Astrocyte of the spinal cord (primary cell): ENCODE measurements at regions not wholly inside any gene's neighbourhood (a gene's known extent, or its start where the extent isn't known, plus 50 kb on each side); places are given as distances from the start of the nearest gene placed in this dataset.
A peak's percentile ranks its signal among the peaks of the same experiment; 100 is the strongest.

Experiments used
- DNase-seq: peaks from one replicate; pipeline ENCODE4 v3.0.0; 2011; ENCODE audit warnings: low read depth, low spot score
- H3K4me3 ChIP-seq: 2 replicates; pipeline ENCODE4 v1.5.1; 2011; ENCODE audit warnings: low read depth, mild to moderate bottlenecking, low read length, moderate library complexity
- in situ Hi-C: cut with HindIII; loops from 2 replicates; pipeline ENCODE4 v1.10.0; 2017; ENCODE audit warnings: low sequenced_read_pairs
- TF ChIP-seq, protein P1 (sequence below): IDR thresholded peaks from 2 replicates; pipeline ENCODE4 v1.5.1; 2012; ENCODE audit warnings: low read depth, mild to moderate bottlenecking, low read length, inconsistent platforms

DNA sequence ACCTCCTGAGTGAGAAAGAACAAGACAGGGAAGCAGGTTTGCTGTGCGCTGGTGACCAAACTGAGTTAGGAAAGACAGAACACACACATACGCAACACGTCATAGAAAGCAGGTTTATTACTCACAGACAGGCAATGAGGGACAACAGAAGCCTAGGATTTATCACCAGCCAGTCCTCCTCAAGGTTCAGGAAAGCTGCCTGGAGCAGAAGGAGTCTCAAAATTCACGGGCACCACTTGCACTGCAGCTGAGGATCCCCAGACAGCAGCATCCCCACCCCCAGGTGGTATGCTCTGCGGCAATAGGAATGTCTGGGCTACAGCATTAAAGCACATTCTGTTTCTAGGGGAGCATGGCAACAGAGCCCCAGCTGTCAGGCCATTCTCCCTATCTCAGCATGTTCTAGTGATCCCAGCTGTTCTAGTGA is 284.4 kb upstream of the RGPD4 start:
- TF ChIP-seq, protein P1, sequence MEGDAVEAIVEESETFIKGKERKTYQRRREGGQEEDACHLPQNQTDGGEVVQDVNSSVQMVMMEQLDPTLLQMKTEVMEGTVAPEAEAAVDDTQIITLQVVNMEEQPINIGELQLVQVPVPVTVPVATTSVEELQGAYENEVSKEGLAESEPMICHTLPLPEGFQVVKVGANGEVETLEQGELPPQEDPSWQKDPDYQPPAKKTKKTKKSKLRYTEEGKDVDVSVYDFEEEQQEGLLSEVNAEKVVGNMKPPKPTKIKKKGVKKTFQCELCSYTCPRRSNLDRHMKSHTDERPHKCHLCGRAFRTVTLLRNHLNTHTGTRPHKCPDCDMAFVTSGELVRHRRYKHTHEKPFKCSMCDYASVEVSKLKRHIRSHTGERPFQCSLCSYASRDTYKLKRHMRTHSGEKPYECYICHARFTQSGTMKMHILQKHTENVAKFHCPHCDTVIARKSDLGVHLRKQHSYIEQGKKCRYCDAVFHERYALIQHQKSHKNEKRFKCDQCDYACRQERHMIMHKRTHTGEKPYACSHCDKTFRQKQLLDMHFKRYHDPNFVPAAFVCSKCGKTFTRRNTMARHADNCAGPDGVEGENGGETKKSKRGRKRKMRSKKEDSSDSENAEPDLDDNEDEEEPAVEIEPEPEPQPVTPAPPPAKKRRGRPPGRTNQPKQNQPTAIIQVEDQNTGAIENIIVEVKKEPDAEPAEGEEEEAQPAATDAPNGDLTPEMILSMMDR: no peak
- in situ Hi-C loops: no loop called here
- H3K4me3 ChIP-seq: no peak overlapping the region
- peak; percentile 3 for DNase-seq

GRCh38 chr2:107543793-107544192 is 282.9 kb upstream of the RGPD4 start:
- no peak overlapping the region for H3K4me3 ChIP-seq
- no peak for DNase-seq
- TF ChIP-seq, protein P1: no peak
- in situ Hi-C loops: no loop called here

DNA sequence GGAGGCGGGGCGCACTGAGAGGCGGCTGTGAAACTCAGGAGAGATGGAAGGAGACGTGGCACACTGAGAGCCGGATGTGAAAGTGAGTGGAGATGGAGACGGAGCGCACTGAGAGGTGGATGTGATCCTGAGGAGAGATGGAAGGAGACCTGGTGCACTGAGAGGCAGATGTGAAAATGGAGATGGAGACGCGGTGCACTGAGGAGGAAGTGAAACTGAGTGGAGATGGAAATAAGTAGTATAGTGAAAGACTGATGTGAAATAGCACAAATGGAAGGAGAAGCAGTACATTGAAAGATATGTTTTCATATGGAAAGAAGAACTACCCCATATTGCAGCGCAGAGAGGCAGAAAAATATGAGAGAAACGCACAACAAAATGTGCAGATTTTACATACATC is 281.6 kb upstream of the RGPD4 start:
- in situ Hi-C loops: no loop called here
- no peak for DNase-seq
- no peak overlapping the region for H3K4me3 ChIP-seq
- TF ChIP-seq, protein P1: no peak

GRCh38 chr2:107545851-107546250 is 280.8 kb upstream of the RGPD4 start:
- TF ChIP-seq, protein P1: no peak
- in situ Hi-C loops: no loop called here
- DNase-seq: no peak

GRCh38 chr2:107548216-107548615 is 278.5 kb upstream of the RGPD4 start:
- DNase-seq: no peak
- TF ChIP-seq, protein P1: no peak
- no peak overlapping the region for H3K4me3 ChIP-seq
- in situ Hi-C loops: no loop called here

More at GRCh38 chr2:107545851-107546250, 280.8 kb upstream of the RGPD4 start:
- no peak overlapping the region for H3K4me3 ChIP-seq

DNA sequence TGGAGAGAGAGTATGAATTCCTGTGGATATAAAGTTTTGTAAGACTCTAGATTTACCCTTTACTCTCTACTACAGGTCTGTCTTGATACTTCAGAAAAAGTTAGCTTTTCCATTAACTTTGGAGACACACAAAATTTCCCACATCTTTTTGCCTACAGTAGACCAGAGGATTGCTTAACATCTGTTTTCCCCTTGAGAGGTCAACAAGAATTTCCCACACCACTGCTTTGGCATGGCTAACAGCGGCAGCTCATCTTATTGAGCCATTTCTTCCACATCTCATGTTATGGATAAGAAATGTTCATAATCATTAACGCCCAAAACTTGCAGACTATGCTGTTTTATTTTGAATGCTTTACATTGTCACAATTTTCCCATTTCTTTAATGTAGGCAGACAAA is 273.6 kb upstream of the RGPD4 start:
- no peak overlapping the region for H3K4me3 ChIP-seq
- in situ Hi-C loops: no loop called here
- TF ChIP-seq, protein P1: no peak
- DNase-seq: no peak

DNA sequence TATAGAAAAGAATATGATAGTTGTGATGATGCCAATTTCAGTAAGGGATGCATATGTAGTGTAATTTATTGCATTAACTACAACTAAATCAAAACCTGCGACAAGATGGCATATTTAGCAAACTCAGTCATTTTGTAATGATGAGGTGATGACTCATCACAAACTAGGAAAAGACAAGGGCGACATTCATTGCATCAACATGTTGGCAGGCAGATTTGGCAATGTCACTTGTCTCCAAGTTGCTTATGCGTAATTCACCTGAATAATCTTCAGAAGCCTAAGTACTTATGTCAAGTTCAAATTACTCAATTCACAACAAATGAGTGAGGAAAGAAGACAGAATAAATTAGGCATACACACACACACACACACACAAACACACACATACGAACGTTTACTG is 273.2 kb upstream of the RGPD4 start:
- H3K4me3 ChIP-seq: no peak overlapping the region
- TF ChIP-seq, protein P1: no peak

More for the DNA sequence above, 273.2 kb upstream of the RGPD4 start:
- in situ Hi-C loops: no loop called here
- peak; percentile 16 for DNase-seq
